ENCODE measurements at regions not wholly inside any gene's neighbourhood (a gene's known extent, or its start where the extent isn't known, plus 50 kb on each side); places are given as distances from the start of the nearest gene placed in this dataset.
"Not testable (repeated sequence)": the region's sequence is repeated elsewhere in the genome, so short reads cannot be mapped to it uniquely, and the experiment has no call there.

DNA sequence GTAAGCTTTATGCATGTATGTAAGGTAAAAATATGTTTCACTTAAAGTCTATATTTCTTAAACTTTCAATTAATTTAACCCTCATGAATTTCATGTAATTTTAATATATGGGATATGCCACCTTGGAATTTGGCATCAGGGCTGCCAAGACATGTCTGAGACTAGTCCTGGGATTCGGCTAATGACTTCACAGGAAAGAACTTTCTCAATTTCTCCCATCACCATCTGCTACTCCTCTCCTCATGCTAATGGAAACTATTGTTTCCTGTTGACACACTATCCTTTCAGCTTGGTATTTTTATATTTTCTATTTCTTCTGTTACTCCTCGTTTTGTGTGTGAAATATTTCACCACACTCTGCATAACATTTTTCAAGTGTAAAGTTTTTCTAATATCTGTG is 205.9 kb downstream of the ARL4A start:
- no peak for DNase-seq

DNA sequence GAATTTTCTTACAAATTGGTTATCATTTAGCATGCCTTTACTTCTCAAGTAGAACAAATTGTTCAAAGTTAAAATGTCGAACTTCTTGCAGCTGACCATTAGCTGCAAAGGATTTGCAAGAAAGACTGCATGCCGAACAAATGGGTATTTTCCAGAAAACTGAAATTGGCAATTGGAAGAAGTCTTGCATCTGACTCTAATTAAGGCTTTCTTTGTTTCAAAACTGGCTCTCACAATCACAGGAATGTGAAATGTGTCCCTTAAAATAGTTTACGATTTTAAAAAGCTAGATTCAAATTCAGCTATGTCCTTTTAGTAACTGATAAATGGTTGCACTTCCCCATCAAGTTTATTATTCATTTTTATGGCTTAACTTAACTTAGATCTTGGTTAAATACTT is 207.9 kb downstream of the ARL4A start:
- DNase-seq: no peak

DNA sequence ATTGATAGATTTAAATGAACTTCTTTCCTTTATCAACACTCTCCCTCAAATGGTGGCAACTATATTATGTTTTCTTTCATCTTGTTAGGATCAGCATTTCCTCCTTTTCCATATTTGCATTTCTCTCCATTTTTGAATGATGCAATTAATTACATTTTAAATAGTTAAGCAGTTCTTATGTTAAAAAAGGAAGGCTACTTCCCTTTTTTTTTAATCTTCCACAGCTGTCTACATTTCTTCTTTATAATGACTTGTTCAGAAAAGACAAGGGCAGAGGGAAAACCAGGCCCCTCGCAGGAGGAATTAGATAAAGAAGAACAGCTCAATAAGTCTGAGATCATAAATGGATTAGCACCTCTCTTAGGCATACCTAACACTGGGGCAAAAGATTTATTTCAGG is 208.9 kb downstream of the ARL4A start:
- no peak for DNase-seq

DNA sequence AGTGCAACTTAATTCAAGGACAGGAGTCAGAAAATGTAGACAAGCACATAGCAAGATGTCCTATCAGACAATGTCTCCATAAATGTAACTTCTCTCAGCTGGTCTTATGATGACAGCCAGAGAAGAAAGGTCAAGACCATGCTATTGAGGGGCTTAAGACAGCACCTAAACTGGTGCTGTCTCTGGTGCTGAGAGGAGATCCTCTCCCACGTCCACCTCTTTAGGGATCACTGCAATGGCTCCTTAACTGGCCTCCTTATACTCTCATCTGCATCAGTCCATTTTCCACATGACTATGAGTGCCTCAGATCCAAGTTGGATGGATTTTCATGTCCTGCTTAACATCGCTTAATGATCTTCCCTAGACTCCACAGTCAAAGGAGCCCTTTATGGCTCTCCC is 210.6 kb downstream of the ARL4A start:
- no peak for DNase-seq

DNA sequence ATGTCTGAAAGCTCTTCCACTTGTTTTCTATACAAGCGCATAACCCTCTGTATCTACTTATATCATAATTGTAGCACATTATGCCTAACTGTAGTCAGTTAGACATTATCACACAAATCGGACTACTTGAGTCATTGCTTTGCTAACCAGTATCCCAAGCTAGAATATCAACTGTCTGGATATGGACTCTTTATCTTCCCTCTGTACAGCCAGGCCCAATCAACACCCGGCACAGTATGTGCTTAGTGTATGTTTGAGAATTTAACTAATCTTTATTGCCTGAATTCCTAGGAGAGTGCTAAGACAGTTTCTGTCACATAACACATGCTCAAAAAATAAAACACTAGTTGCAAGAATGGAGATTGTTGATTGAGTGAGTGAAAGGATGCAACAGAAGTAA is 211.2 kb downstream of the ARL4A start:
- DNase-seq: no peak

DNA sequence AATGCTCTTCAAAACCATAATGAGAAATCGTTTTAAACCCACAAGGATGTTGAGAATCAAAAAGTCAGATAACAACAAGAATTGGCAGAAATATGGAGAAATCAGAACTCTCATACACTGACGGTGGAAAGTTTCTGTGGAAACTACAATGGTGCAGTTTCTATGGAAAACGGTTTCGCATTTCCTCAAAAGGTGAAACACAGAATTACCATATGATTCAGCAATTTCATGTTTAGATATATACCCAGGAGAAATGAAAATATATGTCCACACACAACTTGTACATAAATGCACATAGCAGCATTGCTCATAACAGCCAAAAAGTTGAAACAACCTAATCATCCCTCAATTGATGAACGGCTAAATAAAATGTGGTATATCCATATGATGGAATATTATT is 218.2 kb downstream of the ARL4A start:
- no peak for DNase-seq

DNA sequence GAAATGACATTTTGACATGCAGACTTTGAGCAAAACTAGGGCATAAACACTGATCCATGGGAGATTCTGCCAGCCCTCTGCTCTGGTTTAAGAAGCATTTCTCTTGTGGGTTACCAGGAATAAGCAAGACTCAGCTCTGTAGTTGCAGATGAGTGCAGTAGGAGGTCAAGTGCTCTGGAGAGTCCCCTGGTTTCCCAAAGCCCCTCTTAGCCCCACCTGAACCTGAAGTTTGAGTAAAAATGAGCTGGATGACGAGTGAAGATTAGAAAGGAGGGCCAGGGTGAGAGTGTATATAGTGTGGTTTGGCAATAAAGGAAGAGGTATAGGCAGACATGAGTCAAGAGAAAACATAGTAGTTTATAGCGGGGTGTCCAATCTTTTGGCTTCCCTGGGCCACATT is 220.3 kb downstream of the ARL4A start:
- no peak for DNase-seq

DNA sequence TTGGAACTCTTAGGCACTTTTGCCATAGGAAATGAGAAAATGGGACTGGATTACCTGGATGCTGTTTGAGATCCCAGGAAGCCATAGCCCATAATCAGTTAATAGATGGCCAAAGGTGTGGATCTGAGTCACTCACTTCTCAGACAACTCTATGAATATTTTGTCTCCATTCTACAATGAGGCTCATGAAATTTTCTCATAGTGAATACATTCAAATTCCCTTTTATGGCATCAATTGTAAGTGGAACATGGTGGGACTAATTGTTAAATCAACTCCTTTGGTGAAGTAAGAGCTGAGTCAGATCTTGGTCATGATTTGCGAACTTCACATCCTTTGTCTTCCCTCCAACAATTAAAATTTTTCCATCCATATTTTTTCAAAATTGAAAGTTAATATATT is 222.1 kb downstream of the ARL4A start:
- no peak for DNase-seq

DNA sequence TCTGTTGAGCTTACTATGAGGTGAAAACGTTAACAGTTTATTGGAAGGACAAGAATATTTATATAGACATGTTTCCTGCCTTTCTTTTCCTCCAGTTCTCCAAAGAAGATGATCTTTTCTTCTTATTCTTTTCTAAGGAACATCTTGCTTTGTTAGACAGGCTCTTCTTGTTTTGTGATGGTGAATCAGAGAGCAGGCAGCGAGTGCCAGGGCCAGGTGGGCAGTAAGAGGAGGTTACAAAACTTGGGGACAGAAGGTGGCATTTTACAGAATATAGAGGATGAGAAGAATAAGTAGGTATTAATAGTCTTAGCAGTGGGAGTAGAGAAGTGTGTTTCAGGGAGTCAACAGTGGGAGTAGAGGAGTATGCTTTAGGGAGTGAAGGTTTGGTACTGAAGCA is 223.6 kb downstream of the ARL4A start:
- DNase-seq: no peak

DNA sequence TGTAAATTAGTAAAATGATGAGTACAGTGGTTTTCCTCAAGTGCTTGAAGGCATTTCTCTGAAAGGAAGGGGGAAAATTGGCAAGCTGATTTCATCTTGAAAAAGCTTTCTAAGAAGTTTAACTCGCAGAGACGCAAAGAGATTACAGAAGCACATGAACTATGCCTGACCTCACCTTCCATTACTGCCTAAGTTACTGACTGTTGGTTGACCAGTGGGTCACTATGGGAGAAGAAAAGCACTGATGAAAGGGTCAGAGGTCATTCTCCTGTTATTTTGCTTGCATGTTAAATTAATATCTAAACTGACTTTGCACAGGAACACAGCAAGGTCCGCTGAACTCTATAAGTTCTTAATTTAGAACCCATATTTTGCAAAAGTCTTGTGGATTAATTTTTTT is 225.6 kb downstream of the ARL4A start:
- DNase-seq: no peak

DNA sequence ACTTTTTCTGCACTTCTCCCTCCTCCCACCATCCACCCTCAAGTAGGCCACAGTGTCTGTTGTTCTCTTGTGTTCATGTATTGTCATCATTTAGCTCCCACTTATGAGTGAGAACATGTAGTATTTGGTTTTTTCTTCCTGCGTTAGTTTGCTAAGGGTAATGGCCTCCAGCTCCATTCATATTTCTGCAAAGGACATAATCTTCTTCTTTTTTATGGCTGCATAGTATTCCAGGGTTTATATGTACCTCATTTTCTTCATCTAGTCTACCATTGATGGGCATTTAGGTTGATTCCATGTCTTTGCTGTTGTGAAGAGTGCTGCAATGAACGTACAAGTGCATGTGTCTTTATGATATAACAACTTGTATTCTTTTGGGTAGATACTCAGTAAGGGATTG is 230.4 kb downstream of the ARL4A start:
- DNase-seq: no peak

DNA sequence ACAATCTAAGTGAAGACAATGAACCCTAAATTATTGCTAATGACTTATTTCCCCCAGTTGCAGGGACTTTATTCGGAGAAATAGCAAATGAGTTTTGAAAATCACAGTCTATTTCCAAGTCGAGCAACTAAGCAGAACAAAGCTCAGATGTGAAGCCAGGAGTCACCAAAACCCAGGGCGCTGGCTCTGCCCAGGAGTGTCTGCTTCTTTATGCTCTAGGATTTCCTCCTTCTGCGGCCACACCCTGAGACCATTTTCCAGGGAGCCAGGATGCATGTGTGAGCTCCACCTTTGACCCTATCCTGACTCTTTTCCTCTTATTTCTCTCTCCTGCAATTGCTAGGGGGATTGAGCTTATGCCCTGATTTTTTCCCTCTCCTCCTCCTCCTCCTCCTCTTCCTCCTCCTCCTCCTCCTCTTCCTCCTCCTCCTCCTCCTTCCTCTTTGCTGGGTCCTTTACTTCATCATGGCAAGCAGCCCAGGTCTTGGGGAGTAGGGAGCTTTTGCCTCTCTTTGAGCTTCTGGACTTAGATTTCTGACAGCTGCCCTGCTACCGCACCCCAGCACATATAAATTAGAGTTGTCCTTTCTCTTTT is 234.4 kb downstream of the ARL4A start:
- no peak for DNase-seq

DNA sequence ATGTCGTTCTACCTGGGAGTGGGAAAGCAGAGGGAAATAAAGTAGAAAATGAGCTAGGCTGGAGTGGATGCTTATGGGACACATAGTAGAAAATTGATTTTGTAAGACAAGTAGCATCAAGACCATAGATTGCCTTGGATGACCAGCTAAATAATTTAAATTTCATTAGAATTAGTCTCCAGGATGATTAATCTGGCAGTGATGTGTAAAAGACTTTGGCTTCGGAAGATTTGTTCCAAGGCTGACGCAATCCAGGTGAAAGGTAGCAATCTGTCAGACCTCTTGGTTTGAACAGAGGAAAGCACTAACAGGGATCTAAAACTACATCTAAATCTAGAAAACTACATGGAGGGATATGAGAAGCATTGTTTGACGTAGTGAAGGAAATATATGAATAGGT is 236.5 kb downstream of the ARL4A start:
- no peak for DNase-seq

DNA sequence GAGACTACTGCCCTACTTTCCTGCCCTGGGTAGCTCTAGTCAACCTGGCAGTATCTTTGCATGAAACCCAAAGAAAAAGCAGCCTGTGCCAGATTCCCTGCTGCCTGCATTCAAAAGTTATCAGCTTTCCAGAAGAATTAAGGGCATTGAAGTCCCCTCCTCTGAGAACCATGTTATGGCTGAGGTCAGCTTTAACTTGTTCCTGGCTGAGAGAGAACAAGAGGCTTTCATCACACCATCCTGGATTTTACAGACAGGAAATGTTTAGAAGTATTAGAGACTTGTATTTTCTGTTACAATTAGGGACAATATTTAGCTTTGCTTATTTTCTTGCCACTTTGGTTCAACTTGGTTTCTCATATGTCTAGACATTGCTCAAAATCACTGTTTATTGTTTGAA is 238.8 kb downstream of the ARL4A start:
- no peak for DNase-seq

DNA sequence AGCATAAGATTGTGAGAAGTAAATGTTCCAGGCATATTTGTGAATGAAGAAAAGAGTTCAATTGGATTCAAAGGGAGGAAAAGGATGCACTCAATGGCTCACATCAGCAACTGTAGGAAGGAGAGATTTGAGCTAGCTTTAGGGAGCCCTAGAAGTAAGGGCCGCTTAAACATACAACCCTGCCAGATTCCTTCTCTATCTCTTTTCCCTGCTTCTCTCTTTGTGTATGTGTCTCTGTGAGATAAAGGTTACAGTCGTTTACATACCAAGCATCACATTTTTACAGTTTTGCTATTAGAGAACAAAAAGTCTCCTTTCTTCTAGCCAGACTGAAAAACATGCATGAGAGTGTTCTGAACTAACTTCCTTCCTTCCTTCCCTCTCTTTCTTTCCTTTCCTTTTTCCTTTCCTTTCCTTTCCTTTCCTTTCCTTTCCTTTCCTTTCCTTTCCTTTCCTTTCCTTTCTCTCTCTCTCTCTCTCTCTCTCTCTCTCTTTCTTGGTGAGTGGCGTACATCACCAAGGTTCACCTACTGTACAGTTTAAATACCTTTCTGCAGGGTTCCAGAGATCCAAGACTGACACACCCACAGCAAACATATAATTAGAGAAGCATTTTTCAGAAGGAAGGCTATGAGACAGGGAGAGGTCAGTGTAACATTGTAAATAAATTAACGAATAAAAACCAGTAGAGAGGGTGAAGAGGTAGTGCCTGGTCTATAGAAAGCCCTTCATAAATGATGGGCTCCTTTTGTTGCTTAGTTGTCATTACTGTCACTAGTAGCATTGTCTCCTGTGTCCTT is 240.4 kb downstream of the ARL4A start:
- DNase-seq: no peak

DNA sequence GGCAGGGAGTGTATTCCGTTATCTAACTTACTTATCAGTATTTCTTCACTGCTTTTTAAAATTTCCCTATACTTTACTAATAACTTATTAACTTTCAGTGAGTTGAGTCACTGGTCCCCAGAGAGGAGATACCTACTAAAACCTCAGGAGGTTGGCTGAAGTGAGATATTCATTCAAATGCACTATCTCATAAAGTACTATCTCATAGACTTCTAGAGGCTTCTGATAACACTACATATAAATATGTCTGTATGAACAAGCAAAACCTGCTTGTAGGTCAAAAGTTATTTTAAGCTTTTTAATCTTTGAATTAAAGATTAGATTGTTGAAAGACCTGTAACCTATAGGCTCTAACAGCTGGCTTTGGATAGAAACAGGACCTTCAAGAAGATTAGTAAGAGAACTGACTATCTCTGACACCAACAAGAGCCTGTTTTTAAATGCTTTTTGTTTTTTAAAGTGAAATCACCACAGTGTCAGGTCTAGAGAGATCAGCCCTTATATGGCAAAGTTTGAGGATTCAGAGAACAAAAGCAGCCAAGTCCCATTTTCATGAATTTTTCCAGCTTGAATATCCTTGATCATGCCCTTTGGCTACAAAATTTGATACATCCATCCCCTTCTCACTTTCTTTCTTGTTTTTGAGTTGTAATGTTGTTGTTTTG is 242.2 kb downstream of the ARL4A start:
- DNase-seq: no peak

DNA sequence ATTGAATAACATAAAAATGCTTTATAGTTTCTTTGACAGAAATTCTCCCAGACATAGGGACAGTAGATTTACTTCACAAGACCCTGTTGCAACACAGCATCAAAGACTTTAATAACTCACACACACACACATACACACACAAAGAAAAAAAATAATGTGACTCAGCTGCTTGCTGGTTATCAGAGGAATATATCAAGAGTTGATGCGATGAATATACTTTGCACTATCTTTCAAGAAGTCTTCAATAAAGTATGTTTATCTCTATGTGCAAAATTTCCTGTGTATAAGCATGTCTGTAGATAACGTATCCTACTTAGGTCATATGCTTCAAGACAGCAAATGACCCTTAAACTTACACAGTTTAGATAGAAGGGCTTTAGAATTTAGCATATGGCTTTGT is 243.1 kb downstream of the ARL4A start:
- no peak for DNase-seq

DNA sequence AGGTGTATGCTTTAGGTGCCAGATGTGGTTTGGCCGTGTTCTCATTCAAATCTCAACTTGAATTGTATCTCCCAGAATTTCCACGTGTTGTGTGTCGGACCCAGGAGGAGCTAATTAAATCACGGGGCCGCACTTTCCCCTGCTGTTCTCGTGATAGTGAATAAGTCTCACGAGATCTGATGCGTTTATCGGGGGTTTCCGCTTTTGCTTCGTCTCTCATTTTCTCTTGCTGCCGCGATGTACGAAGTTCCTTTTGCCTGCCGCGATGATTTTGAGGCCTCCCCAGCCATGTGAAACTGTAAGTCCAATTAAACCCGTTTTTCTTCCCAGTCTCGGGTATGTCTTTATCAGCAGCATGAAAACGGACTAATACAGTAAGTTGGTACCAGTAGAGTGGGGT is 244.0 kb downstream of the ARL4A start:
- DNase-seq: not testable (repeated sequence)

DNA sequence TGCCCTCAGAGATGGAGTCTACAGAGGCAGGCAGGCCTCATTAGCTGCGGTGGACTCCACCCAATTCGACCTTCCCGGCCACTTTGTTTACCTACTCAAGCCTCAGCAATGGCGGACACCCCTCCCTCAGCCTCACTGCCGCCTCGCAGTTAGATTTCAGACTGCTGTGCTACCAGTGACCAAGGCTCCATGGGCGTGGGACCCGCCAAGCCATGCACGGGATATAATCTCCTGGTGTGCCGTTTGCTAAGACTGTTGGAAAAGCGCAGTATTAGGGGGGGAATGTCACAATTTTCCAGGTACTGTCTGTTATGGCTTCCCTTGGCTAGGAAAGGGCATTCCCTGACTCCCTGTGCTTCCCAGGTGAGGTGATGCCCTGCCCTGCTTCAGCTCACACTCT is 252.3 kb downstream of the ARL4A start:
- DNase-seq: no peak

DNA sequence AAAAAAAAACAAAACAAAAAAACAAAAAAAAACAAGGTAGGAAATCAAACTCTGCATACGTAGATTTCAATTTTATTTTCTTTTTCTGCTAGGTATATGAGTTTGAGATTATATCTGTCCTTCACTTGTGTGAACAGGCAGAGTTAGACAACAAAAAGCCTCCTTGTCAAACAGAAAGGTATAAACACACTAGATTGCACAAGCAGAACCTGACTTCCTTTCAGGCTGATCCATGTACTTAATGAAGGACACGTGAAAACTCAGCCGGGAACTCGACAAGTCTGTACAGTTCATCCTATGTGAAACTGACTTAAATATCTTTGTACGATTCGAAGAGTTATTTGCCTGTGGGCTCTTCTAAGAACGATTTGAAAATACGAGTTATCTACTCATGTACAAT is 254.1 kb downstream of the ARL4A start:
- no peak for DNase-seq

DNA sequence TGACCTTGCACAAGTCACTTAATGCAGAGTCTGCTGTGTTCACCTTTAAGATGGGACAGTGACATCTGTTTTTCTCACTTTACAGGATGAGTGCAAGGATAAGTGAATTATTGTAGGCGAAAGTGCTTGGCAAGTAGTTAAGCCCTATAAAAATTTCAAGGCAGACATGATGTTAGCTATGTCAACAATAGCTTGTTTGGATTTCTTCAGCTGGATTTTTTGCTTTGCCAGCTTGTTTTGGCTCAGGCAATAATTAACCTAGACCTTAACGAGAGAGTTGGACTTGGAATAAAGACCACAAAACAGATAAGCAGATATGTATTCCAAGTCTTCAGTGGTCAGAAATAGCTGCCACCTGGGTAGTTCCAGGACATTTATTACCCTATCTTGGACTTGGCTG is 255.2 kb downstream of the ARL4A start:
- no peak for DNase-seq

DNA sequence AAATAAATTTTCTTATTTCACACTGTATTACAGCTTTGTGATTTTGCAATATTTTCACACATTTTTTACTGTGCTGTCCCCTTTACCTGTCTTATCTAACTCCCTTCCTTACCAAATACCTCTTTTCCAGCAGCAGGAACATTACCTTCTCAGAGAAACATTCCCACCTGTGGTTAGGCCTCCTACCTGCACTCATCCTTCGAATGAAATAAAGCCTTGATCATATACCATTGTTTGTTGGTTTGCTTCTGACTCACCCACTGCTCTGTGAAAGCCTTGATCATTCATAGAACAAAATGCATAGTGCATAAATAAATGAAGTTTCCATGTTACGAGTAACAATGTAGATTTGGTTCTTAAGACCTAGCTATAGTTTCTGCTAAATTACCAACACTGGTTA is 256.3 kb downstream of the ARL4A start:
- no peak for DNase-seq

DNA sequence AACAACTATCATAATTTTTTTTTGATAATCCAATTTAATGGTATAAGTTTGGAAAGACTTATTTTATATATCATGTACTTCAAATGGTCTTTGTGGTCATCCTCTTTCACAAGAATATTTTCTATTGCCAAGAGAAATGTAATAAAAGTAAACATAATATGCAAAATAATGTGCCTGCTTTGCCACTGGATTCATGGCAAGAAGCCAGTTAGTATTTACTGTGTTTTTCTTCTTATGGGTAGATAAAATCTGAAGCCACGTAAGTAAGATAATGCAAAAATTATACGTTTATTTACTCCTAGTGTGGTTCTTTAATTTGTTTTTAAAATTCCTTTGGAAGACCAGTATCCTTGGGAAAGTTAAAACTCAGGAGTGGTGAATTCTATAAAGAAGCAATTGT is 258.5 kb downstream of the ARL4A start:
- DNase-seq: no peak

DNA sequence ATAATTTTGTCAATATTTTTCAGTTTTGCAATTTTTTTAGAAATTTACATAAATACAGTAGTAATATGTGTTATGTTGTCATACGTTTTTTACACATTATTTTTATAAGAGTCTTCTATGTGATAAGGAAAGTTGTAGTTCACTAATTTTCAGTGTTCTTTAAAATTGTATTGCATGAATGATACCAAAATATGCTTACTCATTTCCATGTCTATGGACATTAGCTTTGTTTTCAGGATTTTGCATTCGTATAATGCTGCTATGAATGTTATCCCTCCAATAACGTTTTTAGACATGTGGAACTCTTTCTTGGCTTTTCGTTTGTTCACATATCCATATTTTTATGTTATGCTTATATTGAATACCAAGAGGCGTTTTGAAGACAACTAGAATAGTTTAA is 260.0 kb downstream of the ARL4A start:
- DNase-seq: no peak

Measured in NCI-H187 (cell line).